ENCODE measurements at regions not wholly inside any gene's neighbourhood (a gene's known extent, or its start where the extent isn't known, plus 50 kb on each side); places are given as distances from the start of the nearest gene placed in this dataset.

DNA sequence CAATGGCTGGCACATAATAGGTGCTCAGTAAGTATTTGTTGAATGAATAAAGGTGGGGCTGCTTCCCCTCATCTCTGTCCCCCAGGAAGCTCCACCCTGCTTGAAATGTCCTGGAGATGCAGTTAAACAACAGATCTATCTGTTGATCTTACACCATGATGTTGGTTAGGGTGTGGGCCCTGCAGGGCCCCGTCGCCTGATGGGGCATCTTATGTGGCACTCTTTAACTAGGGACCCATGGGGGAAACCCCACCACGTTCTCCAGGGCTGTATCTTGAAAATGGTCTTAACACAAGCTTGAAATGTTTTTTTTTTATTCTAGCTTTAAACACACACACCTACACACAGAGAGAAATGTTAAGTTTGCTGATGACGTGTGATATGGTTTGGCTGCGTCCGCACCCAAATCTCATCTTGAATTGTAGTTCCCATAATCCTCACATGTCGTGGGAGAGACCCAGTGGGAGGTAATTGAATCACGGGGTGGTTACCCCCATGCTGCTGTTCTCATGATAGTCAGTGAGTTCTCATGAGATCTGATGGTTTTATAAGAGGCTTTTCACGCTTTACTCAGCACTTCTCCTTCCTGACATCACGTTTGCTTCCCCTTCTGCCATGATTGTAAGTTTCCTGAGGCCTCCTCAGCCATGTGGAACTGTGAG is 741.7 kb downstream of the VRK1 start:
- CTCF ChIA-PET (ENCODE audit: low intra/inter-chr PET ratio, low total read pairs), result no interaction called here

More for the DNA sequence above, 741.7 kb downstream of the VRK1 start:
- FAIRE-seq, result no peak
- Histone ChIP-seq H2AFZ (ENCODE audit: low read length) (no peak overlapping the region), H3K9ac (ENCODE audit: insufficient read depth, low read depth, low read length) (no peak overlapping the region), H3K4me1 (ENCODE audit: insufficient read depth, low read length) (no peaks in the 10 kb centered on the region), H3K27me3 (ENCODE audit: control insufficient read depth in 1 of 2, insufficient read depth in 2 of 2, low read length in 2 of 2) (no peaks in the 10 kb centered on the region), H3K4me3 (replicated peaks in 1 of 3; ENCODE audit: insufficient read depth in 1 of 3, low read depth in 2 of 3, low read length in 3 of 3) (no peak overlapping the region), H3K27ac (ENCODE audit: extremely low read length, insufficient read depth, low read length) (no peak overlapping the region), H4K20me1 (ENCODE audit: insufficient read depth, low read length) (no peaks in the 10 kb centered on the region), H3K9me3 (ENCODE audit: low read length) (peaks cover 65% of the 10 kb centered on the region), H3K4me2 (ENCODE audit: low read depth, low read length) (no peak overlapping the region), H3K79me2 (ENCODE audit: insufficient read depth, low read length) (no peaks in the 10 kb centered on the region), H3K36me3 (replicated peaks in 1 of 2; ENCODE audit: control insufficient read depth in 1 of 2, insufficient read depth in 2 of 2, low read length in 2 of 2) (no peaks in the 10 kb centered on the region)
- no peak for ATAC-seq
- POLR2A ChIA-PET, result no interaction called here
- in situ Hi-C loops (cut with HindIII; ENCODE audit: extremely low pct_ligation_motif_present, low pct_unique_long_range_greater_than_20kb), result no loop called here
- intact Hi-C loops (cut with micrococcal nuclease; ENCODE audit: unreplicated experiment), result no loop called here
- no TSS peak for BruUV-seq (replicated peaks)
- WGBS (ENCODE audit: low lambda C conversion rate), result 32% methylated on average over 10 of the region's 10 CpGs
- no peak for DNase-seq (ENCODE audit: low spot score)
- no peak for TF ChIP-seq POLR2AphosphoS5 (IDR thresholded peaks at IDR 0.05; ENCODE audit: low read depth, low read length)
- TF ChIP-seq ZNF543 (CRISPR knock-in tag; IDR thresholded peaks at IDR 0.05), result no peak
- TF ChIP-seq, protein P1, sequence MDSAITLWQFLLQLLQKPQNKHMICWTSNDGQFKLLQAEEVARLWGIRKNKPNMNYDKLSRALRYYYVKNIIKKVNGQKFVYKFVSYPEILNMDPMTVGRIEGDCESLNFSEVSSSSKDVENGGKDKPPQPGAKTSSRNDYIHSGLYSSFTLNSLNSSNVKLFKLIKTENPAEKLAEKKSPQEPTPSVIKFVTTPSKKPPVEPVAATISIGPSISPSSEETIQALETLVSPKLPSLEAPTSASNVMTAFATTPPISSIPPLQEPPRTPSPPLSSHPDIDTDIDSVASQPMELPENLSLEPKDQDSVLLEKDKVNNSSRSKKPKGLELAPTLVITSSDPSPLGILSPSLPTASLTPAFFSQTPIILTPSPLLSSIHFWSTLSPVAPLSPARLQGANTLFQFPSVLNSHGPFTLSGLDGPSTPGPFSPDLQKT (CRISPR knock-in tag; IDR thresholded peaks at IDR 0.05; ENCODE audit: borderline replicate concordance), result no peak
- TF ChIP-seq SKI (IDR thresholded peaks at IDR 0.05; ENCODE audit: partially characterized antibody), result no peak
- TF ChIP-seq, protein P2, sequence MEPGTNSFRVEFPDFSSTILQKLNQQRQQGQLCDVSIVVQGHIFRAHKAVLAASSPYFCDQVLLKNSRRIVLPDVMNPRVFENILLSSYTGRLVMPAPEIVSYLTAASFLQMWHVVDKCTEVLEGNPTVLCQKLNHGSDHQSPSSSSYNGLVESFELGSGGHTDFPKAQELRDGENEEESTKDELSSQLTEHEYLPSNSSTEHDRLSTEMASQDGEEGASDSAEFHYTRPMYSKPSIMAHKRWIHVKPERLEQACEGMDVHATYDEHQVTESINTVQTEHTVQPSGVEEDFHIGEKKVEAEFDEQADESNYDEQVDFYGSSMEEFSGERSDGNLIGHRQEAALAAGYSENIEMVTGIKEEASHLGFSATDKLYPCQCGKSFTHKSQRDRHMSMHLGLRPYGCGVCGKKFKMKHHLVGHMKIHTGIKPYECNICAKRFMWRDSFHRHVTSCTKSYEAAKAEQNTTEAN (CRISPR knock-in tag; conservative IDR thresholded peaks at IDR 0.05), result no peak
- TF ChIP-seq GABPA (IDR thresholded peaks at IDR 0.05; ENCODE audit: low read depth, low read length), result no peak
- no peak for TF ChIP-seq GABPA (CRISPR knock-in tag; IDR thresholded peaks at IDR 0.05; ENCODE audit: low read depth)
- TF ChIP-seq, protein P3, sequence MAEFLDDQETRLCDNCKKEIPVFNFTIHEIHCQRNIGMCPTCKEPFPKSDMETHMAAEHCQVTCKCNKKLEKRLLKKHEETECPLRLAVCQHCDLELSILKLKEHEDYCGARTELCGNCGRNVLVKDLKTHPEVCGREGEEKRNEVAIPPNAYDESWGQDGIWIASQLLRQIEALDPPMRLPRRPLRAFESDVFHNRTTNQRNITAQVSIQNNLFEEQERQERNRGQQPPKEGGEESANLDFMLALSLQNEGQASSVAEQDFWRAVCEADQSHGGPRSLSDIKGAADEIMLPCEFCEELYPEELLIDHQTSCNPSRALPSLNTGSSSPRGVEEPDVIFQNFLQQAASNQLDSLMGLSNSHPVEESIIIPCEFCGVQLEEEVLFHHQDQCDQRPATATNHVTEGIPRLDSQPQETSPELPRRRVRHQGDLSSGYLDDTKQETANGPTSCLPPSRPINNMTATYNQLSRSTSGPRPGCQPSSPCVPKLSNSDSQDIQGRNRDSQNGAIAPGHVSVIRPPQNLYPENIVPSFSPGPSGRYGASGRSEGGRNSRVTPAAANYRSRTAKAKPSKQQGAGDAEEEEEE (CRISPR knock-in tag; IDR thresholded peaks at IDR 0.05; ENCODE audit: borderline replicate concordance), result no peak
- no peak for TF ChIP-seq ZNF761 (CRISPR knock-in tag; conservative IDR thresholded peaks at IDR 0.05)
- TF ChIP-seq NCOA5 (CRISPR knock-in tag; IDR thresholded peaks at IDR 0.05), result no peak
- TF ChIP-seq ZBTB38 (CRISPR knock-in tag; IDR thresholded peaks at IDR 0.05), result no peak
- no peak for TF ChIP-seq RFX3 (CRISPR knock-in tag; IDR thresholded peaks at IDR 0.05)
- TF ChIP-seq, protein P4, sequence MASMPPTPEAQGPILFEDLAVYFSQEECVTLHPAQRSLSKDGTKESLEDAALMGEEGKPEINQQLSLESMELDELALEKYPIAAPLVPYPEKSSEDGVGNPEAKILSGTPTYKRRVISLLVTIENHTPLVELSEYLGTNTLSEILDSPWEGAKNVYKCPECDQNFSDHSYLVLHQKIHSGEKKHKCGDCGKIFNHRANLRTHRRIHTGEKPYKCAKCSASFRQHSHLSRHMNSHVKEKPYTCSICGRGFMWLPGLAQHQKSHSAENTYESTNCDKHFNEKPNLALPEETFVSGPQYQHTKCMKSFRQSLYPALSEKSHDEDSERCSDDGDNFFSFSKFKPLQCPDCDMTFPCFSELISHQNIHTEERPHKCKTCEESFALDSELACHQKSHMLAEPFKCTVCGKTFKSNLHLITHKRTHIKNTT (CRISPR knock-in tag; IDR thresholded peaks at IDR 0.05), result no peak
- no peak for TF ChIP-seq ZNF737 (CRISPR knock-in tag; IDR thresholded peaks at IDR 0.05; ENCODE audit: borderline replicate concordance)
- TF ChIP-seq HMGA1 (CRISPR knock-in tag; conservative IDR thresholded peaks at IDR 0.05), result no peak
- TF ChIP-seq FOXA3 (CRISPR knock-in tag; IDR thresholded peaks at IDR 0.05), result no peak
- no peak for TF ChIP-seq ZNF317 (CRISPR knock-in tag; IDR thresholded peaks at IDR 0.05)
- TF ChIP-seq, protein P5, sequence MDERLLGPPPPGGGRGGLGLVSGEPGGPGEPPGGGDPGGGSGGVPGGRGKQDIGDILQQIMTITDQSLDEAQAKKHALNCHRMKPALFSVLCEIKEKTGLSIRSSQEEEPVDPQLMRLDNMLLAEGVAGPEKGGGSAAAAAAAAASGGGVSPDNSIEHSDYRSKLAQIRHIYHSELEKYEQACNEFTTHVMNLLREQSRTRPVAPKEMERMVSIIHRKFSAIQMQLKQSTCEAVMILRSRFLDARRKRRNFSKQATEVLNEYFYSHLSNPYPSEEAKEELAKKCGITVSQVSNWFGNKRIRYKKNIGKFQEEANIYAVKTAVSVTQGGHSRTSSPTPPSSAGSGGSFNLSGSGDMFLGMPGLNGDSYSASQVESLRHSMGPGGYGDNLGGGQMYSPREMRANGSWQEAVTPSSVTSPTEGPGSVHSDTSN (CRISPR knock-in tag; IDR thresholded peaks at IDR 0.05), result no peak
- TF ChIP-seq NFIB (CRISPR knock-in tag; IDR thresholded peaks at IDR 0.05; ENCODE audit: borderline replicate concordance), result no peak
- no peak for TF ChIP-seq MZF1 (CRISPR knock-in tag; IDR thresholded peaks at IDR 0.05; ENCODE audit: borderline replicate concordance)

Data from HepG2 (cell line).